Subcutaneous abdominal adipose tissue (tissue), 5 donors: ENCODE measurements at regions not wholly inside any gene's neighbourhood (a gene's known extent, or its start where the extent isn't known, plus 50 kb on each side); places are given as distances from the start of the nearest gene placed in this dataset.

Experiments
- H3K27ac ChIP-seq: one replicate; pipeline ENCODE4 v1.7.0; 2013; ENCODE audit warnings: low read depth, mild to moderate bottlenecking, inconsistent platforms, low read length, moderate library complexity
- H3K27me3 ChIP-seq, 5 donors: one replicate each; pipeline ENCODE4 v1.7.0; 2013; ENCODE audit warnings: low read length in 5 of 5, inconsistent platforms in 1 of 5; ENCODE audit not compliant: control insufficient read depth in 5 of 5, insufficient read depth in 4 of 5
- H3K36me3 ChIP-seq, 5 donors: one replicate each; pipeline ENCODE4 v1.7.0; 2013; ENCODE audit warnings: low read length in 5 of 5; ENCODE audit not compliant: control insufficient read depth in 5 of 5, insufficient read depth in 5 of 5
- H3K4me1 ChIP-seq, 5 donors: one replicate each; pipeline ENCODE4 v1.7.0; 2013; ENCODE audit warnings: low read length in 5 of 5, mild to moderate bottlenecking in 3 of 5, moderate library complexity in 1 of 5; ENCODE audit not compliant: control insufficient read depth in 5 of 5, insufficient read depth in 5 of 5
- H3K4me3 ChIP-seq, 5 donors: one replicate each; pipeline ENCODE4 v1.7.0; 2013; ENCODE audit warnings: low read length in 5 of 5, low read depth in 1 of 5
- H3K9ac ChIP-seq, 5 donors: one replicate each; pipeline ENCODE4 v1.7.0; 2013; ENCODE audit warnings: low read length in 5 of 5, mild to moderate bottlenecking in 4 of 5, moderate library complexity in 3 of 5
- H3K9me3 ChIP-seq, 5 donors: one replicate each; pipeline ENCODE4 v1.7.0; 2013; ENCODE audit warnings: low read length in 5 of 5; ENCODE audit not compliant: control insufficient read depth in 5 of 5
- donor health status: healthy.
- donor health status: healthy.
- donor health status: healthy.
- donor health status: healthy.
- donor health status: healthy.

DNA sequence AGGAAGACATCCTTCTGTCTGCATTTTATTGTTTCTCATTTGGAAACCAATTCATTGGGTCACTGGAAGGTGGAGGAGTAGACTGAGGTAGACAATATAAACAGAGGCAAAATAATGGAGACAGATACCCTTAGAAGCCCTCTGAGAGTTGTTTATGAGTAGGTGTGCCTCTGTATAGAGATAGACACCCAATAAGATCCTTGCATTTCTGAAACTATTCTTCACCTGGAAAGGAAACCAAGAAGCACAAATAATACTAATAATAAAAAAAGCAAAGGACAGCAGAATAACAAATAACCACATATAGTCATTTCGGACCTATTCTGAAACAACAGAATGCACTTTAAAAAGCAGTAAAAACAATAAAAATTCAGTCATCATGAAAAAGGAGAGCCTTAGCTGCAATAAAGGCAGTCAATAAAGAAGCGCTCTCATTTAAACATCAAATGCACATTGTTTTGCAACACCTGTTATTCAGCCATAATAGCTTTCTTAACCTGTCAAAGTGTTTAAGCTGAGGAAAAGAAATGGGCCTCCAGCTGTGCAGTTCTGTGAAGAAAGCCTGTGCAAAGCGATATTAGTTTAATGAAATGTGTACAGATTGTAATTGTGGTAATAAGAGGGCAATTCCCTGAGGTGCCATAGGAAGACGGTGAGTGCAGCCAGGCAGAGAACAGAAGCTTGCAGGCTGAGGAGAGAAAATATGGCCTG is 904.2 kb downstream of the STPG2 start:
- Histone ChIP-seq H3K27ac (no peak overlapping the region), H3K4me3 (no peak overlapping the region), H3K9me3 (no peaks in the 10 kb centered on the region), H3K27me3 (no peaks in the 10 kb centered on the region), H3K4me1 (no peaks in the 10 kb centered on the region), H3K9ac (no peak overlapping the region), H3K36me3 (no peaks in the 10 kb centered on the region)

DNA sequence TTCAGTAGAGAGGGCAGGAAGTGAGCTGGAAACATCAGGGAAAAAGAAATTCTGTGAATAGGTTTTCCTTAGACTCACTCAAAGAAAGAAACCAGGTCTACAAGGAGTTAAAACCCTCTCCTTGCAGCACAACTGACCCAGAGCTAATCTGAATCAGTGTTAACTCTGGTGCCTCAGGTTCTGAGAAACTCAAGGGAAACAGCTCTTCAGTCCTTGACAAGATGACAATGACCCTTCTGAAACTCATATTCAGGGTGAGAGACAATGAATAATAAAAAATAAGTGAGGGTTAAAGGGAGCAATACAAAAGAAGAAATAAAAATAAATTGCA is 903.6 kb downstream of the STPG2 start:
- H3K27ac ChIP-seq = no peak overlapping the region
- H3K4me1 ChIP-seq = no peaks in the 10 kb centered on the region
- H3K36me3 ChIP-seq = no peaks in the 10 kb centered on the region
- no peak overlapping the region for H3K4me3 ChIP-seq
- H3K27me3 ChIP-seq = no peaks in the 10 kb centered on the region
- H3K9me3 ChIP-seq = no peaks in the 10 kb centered on the region
- H3K9ac ChIP-seq = no peak overlapping the region

DNA sequence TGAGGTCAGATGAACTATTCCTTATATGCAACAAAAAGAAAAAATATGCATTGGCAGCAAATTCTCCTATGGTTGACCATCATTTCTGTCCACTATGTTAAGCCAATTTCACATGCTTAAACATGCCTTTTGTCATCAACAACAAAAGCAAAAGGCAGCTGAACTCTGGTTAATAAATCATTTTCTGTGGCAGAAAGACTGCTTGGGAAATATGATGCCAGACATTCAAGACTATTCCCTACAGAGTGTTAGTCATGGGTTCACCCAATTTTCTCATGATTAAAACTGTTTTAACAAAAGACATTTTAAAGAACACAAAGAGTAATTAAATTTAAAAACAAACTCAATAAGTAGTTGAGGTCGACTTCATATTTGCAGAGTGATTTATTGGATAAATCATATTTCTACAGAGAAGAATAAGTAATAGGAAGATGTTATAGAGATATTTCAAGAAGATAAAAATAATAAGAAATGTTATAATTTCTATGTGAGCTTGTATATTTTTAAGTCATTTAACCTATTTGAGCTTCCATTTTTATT is 890.6 kb downstream of the STPG2 start:
- Histone ChIP-seq H3K4me3 (no peak overlapping the region), H3K9me3 (no peaks in the 10 kb centered on the region), H3K9ac (no peak overlapping the region), H3K27ac (no peak overlapping the region), H3K4me1 (no peaks in the 10 kb centered on the region), H3K36me3 (no peaks in the 10 kb centered on the region), H3K27me3 (no peaks in the 10 kb centered on the region)

DNA sequence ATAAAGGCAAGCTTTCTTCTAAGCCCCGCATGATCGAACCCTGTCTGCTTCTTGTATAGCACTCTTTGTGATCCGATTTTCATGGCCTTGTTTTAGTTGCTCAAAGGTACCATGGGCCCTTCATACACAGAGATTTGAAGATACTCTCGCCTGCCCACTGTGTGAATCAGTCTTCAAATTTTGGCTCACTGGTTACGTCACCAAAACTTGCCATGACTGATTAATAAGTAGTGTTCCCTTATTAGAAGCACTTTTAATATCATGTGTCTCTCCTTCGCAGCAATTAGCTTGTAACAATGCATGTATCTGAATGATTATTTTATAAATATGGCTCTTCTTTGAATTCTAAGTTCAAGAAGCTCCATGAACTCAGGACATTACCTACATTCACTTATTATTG is 880.5 kb downstream of the STPG2 start:
- no peaks in the 10 kb centered on the region for H3K4me1 ChIP-seq
- no peaks in the 10 kb centered on the region for H3K36me3 ChIP-seq
- H3K4me3 ChIP-seq = no peak overlapping the region
- no peaks in the 10 kb centered on the region for H3K9me3 ChIP-seq
- no peaks in the 10 kb centered on the region for H3K27me3 ChIP-seq
- H3K27ac ChIP-seq = no peak overlapping the region
- no peak overlapping the region for H3K9ac ChIP-seq

DNA sequence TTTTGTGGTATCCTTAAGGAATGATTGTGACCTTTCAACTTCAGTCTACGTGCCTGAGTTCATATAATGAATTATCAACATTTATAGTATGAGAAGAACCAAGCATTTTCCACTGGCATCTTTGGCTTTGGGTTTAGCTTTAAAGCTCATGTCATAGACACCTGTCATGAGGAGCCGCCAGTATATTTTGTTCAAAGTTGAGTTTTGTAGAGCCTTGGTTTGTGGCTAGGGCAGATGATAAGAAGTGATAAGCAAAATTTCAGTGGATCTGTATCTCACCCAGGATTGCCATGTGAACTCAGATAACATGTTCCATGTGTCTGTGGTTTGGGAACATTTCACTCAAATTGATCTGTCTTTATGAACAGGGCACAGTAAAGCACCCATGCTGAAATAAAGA is 873.2 kb downstream of the STPG2 start:
- Histone ChIP-seq H3K4me3 (no peak overlapping the region), H3K27me3 (no peaks in the 10 kb centered on the region), H3K9me3 (no peaks in the 10 kb centered on the region), H3K27ac (no peak overlapping the region), H3K9ac (no peak overlapping the region), H3K4me1 (no peaks in the 10 kb centered on the region), H3K36me3 (no peaks in the 10 kb centered on the region)

DNA sequence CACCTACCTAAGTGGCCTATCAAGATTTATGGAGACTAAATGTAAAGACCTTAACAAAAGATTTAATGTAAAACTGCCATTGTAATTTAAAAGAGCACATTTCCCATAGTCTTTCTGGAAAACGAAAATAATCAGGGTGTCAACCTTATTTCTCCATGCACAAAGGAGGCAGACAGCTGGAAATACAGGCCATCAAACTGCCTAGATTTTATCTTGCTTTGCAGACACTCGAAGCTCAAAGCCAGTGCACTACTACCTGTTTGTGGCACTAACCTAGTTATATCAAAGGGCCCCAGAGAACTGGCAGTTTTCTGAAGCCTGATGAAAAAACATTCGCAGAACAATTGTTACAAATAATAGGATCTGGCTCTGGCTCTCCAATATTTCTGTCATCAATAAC is 863.9 kb downstream of the STPG2 start:
- H3K9ac ChIP-seq = no peak overlapping the region
- no peaks in the 10 kb centered on the region for H3K4me1 ChIP-seq
- no peak overlapping the region for H3K4me3 ChIP-seq
- no peak overlapping the region for H3K27ac ChIP-seq
- H3K36me3 ChIP-seq = no peaks in the 10 kb centered on the region
- peaks cover 0 to 6% (median 0%) of the 10 kb centered on the region in 5 donors for H3K9me3 ChIP-seq
- no peaks in the 10 kb centered on the region for H3K27me3 ChIP-seq

DNA sequence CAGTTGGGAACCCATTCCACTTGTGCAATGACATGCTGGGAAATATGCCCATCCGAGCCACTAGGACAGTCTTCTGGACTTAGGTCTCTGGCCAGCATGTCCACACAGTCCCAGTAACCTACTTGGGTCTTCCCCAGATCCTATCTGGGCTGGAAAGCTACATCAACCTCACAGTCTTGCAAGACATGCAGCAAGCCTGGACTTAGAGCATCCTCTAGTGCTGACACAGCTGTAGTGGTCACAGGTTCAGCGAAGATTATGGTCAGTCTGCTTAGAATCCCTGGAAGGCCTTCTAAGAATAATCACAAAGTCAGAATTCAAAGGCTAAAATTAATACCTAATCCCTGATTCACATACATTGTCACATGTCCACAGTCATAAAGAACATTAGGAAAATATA is 842.7 kb downstream of the STPG2 start:
- no peaks in the 10 kb centered on the region for H3K36me3 ChIP-seq
- H3K9ac ChIP-seq = no peak overlapping the region
- H3K4me1 ChIP-seq = no peaks in the 10 kb centered on the region
- peaks cover 5 to 23% (median 11%) of the 10 kb centered on the region in 5 donors for H3K9me3 ChIP-seq
- peak overlapping the region in 1 of 5 donors; percentile 26 for H3K4me3 ChIP-seq
- H3K27ac ChIP-seq = no peak overlapping the region
- H3K27me3 ChIP-seq = no peaks in the 10 kb centered on the region

DNA sequence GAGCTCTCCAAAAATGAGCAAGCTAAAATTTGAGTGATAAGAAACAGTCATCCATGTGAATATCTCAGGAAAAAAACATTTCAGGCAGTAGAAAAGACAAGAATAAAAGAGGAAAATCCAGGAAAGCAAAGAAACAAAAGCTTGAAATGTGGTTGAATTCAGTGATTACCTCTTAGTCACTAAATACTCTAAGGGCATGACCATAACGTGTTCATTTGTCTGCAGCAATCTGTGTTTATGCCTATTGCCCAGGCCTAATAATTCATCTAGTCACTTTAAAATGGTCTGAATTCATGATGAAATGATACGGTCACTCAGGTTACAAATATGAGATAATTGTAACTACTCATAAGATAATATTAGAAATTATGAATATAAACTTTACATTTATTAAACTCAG is 837.9 kb downstream of the STPG2 start:
- H3K4me3 ChIP-seq = no peak overlapping the region

DNA sequence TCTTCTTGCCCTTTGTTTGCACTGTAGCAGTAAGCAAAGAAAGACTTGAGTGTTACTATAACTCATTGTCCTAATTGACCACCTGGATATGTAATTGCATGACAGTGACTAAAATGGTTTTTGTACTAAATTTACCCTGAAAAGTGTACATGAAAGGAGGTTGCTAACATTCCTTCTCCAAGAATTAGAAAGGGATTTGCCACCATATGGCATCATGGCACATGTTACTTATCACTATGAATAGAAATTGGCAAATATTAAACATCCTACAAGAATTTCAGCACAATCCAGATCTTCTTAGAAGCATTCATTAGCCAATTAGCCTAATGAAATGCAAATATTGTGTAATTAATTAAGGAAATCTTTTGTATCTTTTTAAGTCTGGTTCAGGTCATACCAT is 834.2 kb downstream of the STPG2 start:
- Histone ChIP-seq H3K4me3 (no peak overlapping the region), H3K36me3 (no peaks in the 10 kb centered on the region), H3K27me3 (no peaks in the 10 kb centered on the region), H3K27ac (no peak overlapping the region), H3K9me3 (peaks cover 0 to 3% (median 0%) of the 10 kb centered on the region in 5 donors), H3K9ac (no peak overlapping the region), H3K4me1 (no peaks in the 10 kb centered on the region)

More for the DNA sequence above, 837.9 kb downstream of the STPG2 start:
- H3K4me1 ChIP-seq = no peaks in the 10 kb centered on the region
- H3K27ac ChIP-seq = no peak overlapping the region
- H3K36me3 ChIP-seq = no peaks in the 10 kb centered on the region
- no peaks in the 10 kb centered on the region for H3K27me3 ChIP-seq
- H3K9ac ChIP-seq = no peak overlapping the region
- peaks cover 5 to 9% (median 6%) of the 10 kb centered on the region in 5 donors for H3K9me3 ChIP-seq

DNA sequence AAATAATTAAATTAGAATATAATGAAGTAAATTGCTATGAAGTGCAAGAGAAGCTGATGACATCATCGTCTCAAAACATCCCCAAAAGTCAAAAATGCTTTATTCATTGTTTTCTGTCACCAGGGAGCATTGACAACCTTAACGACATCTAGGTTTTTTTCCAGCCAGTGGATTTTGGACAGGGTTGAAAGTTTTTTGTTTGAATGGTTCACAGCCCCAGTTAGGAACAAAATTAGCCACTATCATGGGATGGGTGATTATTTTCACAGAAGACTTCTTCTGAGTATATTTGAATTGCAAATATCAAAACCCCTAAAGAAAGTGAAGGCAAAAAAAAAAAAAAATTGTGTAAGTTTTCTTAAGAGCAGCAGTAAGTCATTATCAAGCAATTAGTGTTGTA is 826.1 kb downstream of the STPG2 start:
- H3K4me1 ChIP-seq = no peaks in the 10 kb centered on the region
- H3K9me3 ChIP-seq = no peaks in the 10 kb centered on the region
- H3K9ac ChIP-seq = no peak overlapping the region
- no peak overlapping the region for H3K4me3 ChIP-seq
- no peaks in the 10 kb centered on the region for H3K36me3 ChIP-seq
- H3K27me3 ChIP-seq = no peaks in the 10 kb centered on the region
- H3K27ac ChIP-seq = no peak overlapping the region
